ENCODE measurements at regions not wholly inside any gene's neighbourhood (a gene's known extent, or its start where the extent isn't known, plus 50 kb on each side); places are given as distances from the start of the nearest gene placed in this dataset.

- TF ChIP-seq, protein P1, sequence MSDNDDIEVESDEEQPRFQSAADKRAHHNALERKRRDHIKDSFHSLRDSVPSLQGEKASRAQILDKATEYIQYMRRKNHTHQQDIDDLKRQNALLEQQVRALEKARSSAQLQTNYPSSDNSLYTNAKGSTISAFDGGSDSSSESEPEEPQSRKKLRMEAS (IDR thresholded peaks at IDR 0.05), result no peak
- no peak for TF ChIP-seq EP300 (IDR thresholded peaks at IDR 0.05; ENCODE audit: borderline replicate concordance)
- TF ChIP-seq NFIC (IDR thresholded peaks at IDR 0.05), result no peak
- TF ChIP-seq RAD21 (IDR thresholded peaks at IDR 0.05; ENCODE audit: low read depth), result no peak
Observed at GRCh38 chr16:52819808-52820207, 232.9 kb downstream of the CHD9NB start.

DNA sequence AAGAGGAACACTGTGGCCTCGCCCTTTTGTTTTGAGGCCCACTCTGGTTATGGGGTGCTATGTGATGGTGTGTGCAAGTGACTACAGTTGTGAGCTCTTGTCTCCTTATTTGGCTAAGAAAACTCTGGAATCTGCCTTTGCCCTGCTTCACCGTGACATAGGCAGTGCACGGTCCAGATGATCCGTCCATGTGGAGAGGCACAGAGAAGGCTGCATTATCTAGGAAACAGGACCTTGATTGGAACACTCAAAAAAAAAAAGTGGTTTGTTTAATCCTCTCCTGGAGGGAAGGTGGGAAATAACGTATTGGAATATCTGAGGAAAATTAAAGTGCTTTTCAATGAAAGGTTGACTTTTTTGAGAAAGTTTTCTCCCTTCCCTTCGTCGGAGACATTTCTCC is 233.3 kb downstream of the CHD9NB start:
- TF ChIP-seq EGR1 (IDR thresholded peaks at IDR 0.05) (no peak), TCF12 (IDR thresholded peaks at IDR 0.05; ENCODE audit: low read depth) (no peak), YY1 (IDR thresholded peaks at IDR 0.05; ENCODE audit: low read depth) (no peak), USF1 (IDR thresholded peaks at IDR 0.05) (no peak), RAD21 (IDR thresholded peaks at IDR 0.05; ENCODE audit: low read depth) (no peak)
- TF ChIP-seq, protein P1 (IDR thresholded peaks at IDR 0.05), result no peak

DNA sequence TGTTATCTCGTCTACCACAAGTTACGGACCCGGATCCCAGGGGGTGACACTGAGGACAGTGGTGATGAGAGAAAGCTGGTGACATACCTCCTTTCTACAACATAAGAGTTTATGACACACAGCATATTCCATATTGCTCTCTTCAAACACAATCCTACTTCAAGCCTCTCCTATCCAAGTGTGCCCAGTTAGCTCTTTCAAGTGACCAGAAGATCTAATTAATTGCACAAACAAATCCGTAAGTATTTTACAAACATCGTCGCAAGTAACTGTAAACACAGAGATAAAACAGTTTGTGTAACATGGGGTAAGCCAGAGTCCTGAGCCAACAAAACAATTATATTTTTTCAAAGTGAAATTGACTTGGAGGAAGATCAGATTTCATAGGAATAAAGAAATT is 235.0 kb downstream of the CHD9NB start:
- TF ChIP-seq EGR1 (IDR thresholded peaks at IDR 0.05), result no peak
- no peak for TF ChIP-seq NFIC (IDR thresholded peaks at IDR 0.05)
- no peak for TF ChIP-seq CEBPB (IDR thresholded peaks at IDR 0.05)
- TF ChIP-seq TEAD4 (IDR thresholded peaks at IDR 0.05), result no peak
- TF ChIP-seq, protein P2, sequence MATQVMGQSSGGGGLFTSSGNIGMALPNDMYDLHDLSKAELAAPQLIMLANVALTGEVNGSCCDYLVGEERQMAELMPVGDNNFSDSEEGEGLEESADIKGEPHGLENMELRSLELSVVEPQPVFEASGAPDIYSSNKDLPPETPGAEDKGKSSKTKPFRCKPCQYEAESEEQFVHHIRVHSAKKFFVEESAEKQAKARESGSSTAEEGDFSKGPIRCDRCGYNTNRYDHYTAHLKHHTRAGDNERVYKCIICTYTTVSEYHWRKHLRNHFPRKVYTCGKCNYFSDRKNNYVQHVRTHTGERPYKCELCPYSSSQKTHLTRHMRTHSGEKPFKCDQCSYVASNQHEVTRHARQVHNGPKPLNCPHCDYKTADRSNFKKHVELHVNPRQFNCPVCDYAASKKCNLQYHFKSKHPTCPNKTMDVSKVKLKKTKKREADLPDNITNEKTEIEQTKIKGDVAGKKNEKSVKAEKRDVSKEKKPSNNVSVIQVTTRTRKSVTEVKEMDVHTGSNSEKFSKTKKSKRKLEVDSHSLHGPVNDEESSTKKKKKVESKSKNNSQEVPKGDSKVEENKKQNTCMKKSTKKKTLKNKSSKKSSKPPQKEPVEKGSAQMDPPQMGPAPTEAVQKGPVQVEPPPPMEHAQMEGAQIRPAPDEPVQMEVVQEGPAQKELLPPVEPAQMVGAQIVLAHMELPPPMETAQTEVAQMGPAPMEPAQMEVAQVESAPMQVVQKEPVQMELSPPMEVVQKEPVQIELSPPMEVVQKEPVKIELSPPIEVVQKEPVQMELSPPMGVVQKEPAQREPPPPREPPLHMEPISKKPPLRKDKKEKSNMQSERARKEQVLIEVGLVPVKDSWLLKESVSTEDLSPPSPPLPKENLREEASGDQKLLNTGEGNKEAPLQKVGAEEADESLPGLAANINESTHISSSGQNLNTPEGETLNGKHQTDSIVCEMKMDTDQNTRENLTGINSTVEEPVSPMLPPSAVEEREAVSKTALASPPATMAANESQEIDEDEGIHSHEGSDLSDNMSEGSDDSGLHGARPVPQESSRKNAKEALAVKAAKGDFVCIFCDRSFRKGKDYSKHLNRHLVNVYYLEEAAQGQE (IDR thresholded peaks at IDR 0.05; ENCODE audit: low read depth), result no peak
- TF ChIP-seq, protein P1 (IDR thresholded peaks at IDR 0.05), result no peak
- TF ChIP-seq YY1 (IDR thresholded peaks at IDR 0.05; ENCODE audit: low read depth), result no peak

DNA sequence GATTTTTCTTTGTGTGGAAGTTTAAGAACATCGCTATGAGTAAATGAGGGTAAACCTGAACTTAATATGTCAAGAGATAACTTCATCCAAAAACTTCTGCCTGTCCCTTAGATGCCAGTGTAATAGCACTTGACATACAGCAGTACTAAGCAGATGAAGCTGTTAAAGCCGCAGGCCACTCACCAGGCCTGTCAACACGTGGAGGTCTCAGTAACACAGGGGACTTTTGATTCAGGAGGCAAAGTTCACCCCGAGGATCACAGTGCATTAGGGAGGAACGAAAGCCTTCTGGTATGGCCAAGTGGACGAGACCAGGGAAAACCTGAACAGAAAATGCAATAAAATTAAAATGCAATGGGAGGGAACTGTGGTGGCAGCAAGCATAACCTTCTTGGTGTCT is 235.7 kb downstream of the CHD9NB start:
- TF ChIP-seq ZBTB7A (IDR thresholded peaks at IDR 0.05; ENCODE audit: low read depth) (no peak), TAF1 (IDR thresholded peaks at IDR 0.05; ENCODE audit: low read depth) (no peak), CEBPB (IDR thresholded peaks at IDR 0.05) (no peak), TEAD4 (IDR thresholded peaks at IDR 0.05) (no peak)
- TF ChIP-seq, protein P2 (IDR thresholded peaks at IDR 0.05; ENCODE audit: low read depth), result no peak

DNA sequence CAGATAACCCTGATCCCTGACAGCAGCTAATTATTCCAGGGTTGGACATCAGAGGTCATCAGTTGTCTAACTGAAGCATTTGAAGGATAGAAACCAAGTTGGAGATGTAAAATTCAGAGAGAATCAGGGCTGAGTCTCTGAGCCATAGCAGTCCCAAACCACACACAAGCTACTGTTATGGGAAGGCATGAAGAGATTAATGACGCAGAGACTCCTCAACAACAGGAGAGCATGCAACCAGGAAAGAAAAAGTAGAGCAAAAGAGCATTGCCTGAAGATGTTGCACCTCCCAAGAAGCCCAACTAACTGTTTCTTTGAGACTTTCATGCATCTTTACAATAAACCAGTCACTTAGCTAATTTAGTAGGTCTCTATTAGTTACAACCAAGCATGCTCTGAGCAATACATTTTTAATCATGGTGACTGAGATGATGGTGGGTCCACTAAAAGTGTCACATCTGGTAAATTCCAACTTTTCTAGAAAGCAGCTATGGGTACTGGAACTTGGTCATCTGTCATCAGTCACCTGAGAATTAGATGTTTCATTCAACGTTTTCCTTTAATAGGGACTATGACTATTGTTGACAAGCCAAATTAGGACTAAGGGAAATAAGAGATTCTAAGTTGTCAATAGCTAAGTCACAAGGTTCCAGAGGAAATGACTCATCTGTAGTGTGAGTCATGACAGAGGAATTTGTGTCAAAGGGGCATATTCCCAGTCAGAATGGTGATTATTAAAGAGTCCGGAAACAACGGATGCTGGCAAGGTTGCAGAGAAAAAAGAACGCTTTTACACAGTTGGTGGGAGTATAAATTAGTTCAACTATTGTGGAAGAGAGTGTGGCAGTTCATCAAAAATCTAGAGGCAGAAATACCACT is 239.8 kb downstream of the CHD9NB start:
- TF ChIP-seq FOXM1 (IDR thresholded peaks at IDR 0.05; ENCODE audit: borderline replicate concordance, low read depth) (no peak), TEAD4 (IDR thresholded peaks at IDR 0.05) (peak; percentile 66), NFIC (IDR thresholded peaks at IDR 0.05) (no peak), USF1 (IDR thresholded peaks at IDR 0.05) (no peak), EP300 (IDR thresholded peaks at IDR 0.05; ENCODE audit: borderline replicate concordance) (peak; percentile 33; the same call in 1 of the 2 replicates)

DNA sequence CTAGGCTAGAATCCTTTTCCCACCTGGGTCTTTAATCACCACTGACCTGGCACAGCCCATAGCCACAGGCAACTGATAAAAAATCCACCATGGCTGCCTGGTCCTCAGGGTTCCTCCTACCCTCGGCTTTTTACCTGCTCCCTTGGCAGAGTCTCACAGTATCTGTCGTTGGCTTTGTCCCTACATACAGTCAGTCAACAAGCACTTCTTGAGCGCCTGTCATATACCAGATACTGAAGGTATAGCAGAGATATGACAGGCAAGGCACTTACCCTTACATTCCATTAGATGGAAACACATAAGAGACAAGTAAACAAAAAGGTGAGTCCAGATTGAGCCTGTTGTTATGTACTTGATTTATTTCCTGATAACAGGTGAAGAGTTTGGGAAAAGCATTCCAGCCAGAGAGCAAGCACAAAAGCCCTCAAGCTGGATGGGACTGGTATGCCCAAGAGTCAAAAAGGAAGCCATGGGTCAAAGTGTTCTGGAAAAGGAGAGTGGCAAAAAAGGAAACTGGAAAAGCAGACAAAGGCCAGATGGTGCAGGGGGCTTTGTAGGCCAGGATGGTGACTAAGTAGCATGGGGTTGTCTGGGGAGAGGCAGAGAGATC is 247.0 kb downstream of the CHD9NB start:
- no peak for TF ChIP-seq FOXM1 (IDR thresholded peaks at IDR 0.05; ENCODE audit: borderline replicate concordance, low read depth)
- no peak for TF ChIP-seq RAD21 (IDR thresholded peaks at IDR 0.05; ENCODE audit: low read depth)
- TF ChIP-seq, protein P2 (IDR thresholded peaks at IDR 0.05; ENCODE audit: low read depth), result no peak
- TF ChIP-seq EP300 (IDR thresholded peaks at IDR 0.05; ENCODE audit: borderline replicate concordance), result no peak
- no peak for TF ChIP-seq TAF1 (IDR thresholded peaks at IDR 0.05; ENCODE audit: low read depth)
- no peak for TF ChIP-seq CREB1 (IDR thresholded peaks at IDR 0.05; ENCODE audit: low read depth)

Measured in Ishikawa (cell line).